ENCODE measurements at regions not wholly inside any gene's neighbourhood (a gene's known extent, or its start where the extent isn't known, plus 50 kb on each side); places are given as distances from the start of the nearest gene placed in this dataset.

DNA sequence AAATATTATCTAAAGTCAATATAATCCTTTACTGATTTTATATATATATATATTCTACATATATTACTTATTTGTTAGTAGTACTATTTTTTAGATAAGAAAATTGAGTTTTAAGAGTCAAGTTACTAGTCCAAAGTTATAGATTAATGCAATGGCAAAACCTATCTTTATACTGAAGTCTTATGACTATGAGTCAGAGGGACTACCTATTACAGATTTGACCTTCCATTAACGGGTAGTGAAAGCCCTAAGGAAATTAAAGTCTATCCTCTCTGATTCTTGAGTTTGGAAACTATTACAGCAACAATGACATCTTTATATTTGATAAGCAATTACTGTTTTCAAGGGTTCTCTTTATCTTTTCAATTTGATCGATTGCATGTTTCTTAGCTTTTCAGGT is 315.8 kb downstream of the CASP12 start:
- FAIRE-seq, result no peak

DNA sequence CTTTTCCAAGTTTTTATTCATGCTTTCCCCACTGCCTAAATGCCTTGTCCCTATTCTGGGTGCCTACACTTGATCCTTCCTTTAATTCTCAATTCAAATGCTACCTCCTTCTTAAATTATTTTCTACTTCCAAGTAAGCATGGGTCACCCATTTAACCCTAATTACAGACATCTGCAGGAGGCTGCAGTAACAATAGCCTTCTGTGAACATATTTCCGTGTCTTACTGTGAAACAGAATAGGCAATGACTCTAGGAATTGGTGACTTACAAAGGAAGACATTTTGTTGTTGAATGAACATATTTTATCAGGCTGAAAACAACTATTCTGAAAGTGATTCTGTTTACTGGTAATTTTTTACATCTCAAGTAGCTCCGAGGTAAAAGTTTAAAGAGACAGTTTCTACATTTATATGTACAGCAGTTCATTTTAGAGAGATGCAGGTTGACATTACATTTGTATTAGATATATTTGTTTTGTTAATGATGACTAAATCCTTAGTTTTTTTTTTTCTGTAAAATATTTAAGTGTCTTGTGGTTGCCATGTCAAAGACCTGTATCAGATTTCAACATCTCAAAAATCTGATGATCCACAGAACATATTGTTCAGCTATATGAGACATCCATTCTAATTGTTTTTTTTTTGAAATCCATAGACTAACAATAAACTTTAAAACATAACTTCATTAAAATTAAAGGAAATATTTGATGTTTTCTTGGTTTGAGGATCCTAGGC is 316.8 kb downstream of the CASP12 start:
- no peak for FAIRE-seq

DNA sequence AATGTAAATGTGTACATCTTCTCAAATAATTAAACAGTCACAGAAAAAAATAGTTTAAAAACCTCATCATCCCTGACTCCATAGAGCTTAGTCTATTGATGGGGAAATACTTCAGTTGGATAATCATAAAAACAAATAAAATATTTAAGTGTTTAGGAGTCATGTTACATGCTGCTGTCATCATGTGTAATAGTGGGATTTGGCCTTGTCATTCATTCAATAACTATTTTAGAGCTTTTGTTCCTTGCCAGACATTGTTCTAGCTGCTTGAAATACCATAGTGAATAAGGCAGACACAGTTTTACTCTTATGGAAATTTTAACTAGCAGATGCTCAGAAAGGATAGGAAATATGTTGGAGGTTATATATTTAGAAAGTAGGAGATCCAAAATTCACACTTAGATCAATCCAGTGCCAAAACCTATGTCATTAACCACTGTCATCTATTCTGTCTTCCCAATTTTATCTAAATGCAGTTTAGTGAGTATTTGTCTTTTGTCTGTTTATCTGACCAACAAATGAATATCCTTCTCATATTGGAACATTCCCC is 324.7 kb downstream of the CASP12 start:
- FAIRE-seq, result no peak

DNA sequence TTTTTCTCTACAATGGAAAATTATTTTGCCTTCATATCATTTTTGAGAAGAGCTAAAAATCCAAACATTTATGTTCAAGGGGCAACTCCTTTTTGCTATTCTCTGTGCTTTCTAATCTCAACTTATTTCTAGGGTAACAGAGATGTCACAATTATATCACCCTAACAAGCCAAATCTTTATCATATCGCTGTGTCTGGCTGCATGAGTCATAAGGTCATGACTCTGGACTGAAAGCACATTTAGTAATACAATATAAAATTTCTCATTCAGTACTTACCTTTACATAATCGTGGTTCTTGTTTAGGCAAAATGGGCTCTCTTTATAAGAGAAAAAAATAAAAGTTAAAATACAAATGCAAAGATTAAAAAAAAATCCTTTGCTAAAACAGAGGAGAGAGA is 326.0 kb downstream of the CASP12 start:
- FAIRE-seq, result no peak

DNA sequence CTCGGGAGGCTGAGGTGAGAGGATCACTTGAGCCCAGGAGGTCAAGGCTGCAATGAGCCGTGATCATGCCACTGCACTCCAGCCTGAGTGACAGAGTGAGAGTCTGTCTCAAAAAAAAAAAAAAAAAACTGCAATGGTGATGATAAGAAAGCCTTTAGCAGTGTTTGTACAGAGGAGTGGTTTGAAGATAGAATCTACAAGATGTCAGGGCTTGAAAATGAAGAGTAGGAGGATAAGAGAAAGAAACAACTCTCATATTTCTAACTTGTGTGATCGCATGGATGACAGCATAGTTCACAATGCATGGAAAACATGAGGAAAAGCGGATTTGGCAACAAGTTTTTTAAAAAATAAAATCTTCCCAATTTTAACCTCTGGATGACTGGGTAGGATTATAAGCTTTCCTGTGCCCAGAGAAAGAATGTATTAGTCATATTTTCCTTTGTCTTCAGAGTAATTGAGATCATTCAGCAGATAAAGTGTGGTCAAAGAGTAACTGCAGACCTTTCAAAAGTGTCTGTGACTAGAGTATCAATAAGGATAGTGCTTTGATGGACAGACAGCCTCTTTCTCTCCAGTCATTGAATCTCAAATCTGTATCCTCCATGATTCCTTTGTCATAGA is 328.1 kb downstream of the CASP12 start:
- no peak for FAIRE-seq

DNA sequence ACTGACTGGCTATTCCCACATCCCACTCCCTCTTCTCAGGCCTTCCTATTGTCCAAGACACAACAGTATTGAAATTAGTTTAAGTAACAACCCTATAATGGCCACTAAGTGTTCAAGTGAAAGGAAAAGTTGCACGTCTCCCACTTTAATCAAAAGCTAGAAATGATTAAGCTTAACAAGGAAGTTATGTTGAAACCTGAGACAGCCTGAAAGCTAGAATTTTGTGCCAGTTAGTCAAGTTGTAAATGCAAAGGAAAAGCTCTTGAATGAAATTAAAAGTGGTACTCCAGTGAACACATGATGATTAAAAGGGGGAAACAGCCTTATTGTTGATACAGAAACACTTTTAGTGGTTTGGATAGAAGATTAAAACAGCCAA is 332.7 kb downstream of the CASP12 start:
- FAIRE-seq, result no peak

- FAIRE-seq, result no peak
Measured at GRCh38 chr11:104564921-104565582, 333.2 kb downstream of the CASP12 start.

DNA sequence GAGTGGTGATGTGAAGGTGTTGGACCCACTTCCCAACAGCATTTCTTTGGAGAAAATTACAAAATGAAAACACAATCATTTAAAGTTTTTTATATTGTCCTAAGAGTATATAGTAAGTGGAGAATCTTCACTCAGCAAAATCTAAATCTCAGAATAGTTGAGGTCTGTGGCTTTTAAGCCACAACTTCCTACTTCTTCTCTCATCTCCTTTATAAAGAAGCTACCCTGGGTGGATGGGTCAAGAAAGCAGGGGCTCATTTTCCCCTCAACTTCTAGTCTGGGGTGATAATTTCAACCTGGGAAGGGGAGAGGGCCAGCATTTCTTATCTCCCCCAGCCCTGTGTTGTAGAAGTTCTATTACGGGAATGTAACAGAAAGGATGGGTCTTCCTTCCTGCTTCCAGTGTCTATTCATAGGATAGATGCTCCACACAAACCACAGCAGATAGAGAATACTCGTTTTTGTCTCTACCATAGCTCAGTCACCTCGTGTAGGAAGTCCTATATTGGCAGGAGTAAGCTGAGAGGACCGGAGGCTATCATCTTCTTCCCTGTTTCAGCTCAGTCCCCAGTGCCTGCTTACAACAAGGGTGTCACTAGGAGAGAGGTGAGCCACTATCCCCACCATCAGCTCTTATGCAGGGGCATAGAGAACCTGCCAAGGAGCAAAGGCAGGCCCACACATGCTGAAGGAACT is 341.5 kb downstream of the CASP12 start:
- FAIRE-seq, result no peak

- no peak for FAIRE-seq
Measured at GRCh38 chr11:104549019-104549418, 349.2 kb downstream of the CASP12 start.

GRCh38 chr11:104547996-104548661 is 350.1 kb downstream of the CASP12 start:
- FAIRE-seq, result no peak

- FAIRE-seq, result no peak
Measured at GRCh38 chr11:104546501-104546900, 351.8 kb downstream of the CASP12 start.

DNA sequence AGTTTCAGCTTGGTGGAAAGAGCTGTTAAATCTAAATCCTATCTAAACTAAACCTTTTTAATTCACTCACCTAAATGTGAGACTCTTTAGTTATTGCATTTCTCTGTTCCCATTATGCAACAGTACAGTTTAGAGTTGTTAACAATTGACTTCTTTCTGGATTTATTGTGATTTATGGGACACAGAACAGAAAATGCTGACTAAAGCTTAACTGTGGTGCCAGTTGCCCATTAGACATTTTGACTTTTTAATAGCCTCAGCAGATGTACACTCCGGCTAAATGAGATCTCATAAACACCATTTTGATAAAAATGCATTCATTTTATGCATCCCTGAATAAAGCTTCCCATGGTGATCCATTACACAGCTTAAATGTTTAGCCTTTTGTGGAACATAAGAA is 356.6 kb downstream of the CASP12 start:
- no peak for FAIRE-seq

DNA sequence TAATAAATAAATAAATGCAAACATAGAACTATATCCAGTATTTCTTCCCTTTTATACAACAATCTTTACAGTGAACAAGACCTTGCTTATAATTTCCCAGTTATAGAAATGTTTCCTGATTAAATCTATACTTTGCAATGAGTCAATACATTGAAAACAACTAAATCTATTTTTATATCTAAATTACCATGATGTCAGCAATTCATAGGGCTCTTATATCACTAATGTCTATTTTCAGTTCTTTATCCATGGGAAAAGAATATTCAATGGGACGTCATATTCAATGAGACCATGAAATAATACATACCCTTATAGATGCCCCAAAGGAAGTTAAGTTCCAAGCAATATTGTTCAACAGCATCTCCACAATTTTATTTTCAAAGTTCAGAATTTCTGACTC is 359.9 kb downstream of the CASP12 start:
- no peak for FAIRE-seq

DNA sequence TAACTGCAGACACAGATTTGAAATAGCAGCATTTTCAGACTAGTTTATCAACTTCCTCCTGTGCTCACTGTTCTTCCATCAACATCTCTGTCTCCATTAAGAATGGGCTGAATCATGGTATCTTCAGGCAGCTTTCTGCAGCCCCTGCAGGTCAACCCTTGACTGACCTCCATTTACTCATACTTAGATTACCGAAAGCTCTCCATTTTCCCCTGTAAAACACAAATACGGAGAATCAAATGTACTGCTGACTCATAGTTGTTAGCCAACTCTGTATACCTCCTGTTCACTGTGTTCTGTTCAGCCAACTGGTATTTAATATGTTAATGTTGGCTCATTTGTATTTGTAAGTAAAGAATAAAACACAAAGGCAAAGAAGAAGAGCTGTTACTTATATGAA is 364.0 kb downstream of the CASP12 start:
- FAIRE-seq, result no peak

DNA sequence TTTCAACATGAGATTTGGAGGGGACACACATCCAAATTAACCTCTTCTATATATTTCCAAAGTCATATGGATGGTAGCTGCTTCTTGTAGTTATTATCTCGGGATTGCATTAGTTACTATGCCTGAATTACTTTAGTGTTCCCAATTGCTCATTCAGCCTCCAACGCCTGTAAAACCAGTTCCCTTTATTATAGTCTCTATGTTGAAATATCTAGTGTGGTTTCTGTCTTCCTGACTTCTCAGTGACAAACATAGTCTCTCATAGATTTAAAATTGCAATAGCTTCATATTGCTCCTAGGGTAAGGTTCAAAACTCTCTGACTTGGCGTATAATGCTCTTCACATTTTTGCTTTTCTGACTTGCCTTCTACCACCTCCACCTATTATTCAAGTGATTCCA is 366.4 kb downstream of the CASP12 start:
- no peak for FAIRE-seq

DNA sequence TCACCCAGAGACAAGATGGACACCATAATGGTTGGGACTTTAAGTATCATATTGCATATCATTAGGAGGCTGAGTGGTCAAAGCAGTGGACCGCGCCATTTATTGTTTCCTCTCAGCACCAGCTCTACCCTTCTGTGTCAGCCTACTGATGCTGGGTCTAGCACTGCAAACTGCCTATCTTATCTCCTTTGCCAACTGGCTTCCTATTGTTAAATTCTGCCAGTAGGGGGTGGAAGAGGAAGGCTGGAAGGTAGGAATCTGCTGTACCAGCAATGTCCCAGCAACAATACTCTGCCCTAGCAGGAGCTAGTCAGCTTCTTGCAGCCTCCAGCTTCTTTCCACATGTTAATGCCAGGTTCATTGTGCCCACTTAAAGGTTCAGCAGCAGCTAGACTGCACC is 367.1 kb upstream of the PDGFD start:
- FAIRE-seq, result no peak

DNA sequence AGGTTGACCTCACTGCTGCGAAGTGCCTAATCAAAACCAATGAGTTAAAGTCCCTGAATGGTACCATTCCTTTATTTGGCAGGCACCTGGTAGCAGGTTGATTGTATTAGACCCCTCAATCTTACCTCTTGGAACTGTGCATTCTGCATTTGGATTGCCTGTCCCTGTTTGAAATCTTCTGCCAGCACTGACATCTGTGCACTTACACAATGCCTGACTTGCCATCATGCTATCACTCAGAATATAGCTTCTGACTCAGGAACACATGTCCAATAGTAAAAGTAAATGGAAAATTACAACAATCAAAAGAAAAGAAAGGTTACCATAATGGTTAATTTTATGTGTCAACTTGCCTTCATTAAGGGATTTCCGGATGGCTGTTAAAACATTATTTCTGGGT is 366.0 kb upstream of the PDGFD start:
- FAIRE-seq, result no peak

DNA sequence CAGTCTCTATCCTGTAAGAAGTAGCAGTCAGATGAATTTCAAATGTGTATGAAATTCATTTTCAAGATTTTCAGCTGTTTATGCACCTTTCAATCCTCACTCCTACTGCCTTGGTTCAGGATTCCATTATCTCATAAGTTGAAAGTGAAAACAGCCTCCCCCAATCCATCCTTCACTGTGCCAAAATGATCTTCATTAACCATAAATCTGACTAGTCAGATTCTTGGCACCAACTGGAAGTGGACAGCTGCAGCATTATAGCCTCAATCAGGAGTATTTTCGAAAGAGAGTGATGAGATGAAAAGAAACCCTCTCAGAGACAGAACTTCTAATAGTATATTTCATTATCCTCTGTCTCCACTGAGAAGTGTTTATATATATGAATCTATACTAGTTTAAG is 365.3 kb upstream of the PDGFD start:
- no peak for FAIRE-seq

GRCh38 chr11:104526006-104526405 is 362.1 kb upstream of the PDGFD start:
- FAIRE-seq, result no peak

DNA sequence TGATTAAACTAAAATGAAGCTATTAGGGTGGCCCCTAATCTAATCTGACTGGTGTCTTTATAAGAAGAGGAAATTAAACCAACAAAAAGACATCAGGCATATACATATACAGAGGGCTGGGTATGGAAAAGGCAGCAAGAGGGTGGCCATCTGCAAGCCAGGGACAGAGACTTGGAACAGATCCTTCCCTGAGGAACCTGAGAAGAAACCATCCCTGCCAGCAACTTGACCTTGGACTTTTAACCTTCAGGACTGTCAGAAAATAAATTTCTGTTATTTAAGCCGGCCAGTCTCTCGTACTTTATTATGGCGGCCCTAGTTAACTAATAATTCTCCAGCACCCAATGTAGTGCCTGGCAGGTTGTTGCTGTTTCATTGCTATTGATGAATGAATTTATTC is 361.5 kb upstream of the PDGFD start:
- no peak for FAIRE-seq

DNA sequence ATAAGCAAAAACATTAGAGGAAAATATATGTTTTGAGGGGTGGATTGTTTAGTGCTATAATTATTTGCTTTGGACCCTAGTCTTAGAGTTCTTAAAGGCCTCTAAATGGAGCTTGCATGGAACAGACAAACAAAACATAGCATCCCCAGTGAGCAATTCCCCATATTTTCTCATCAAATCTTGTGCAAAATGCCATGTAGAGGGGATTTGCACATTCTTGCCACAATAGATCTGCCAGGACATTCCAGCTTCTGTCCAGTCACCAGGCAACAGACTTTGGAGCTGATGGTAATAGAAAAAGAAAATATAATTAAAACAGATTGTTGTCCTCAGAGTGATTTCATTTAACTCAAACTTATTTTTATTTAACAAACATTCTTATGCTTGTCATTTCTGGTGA is 360.3 kb upstream of the PDGFD start:
- no peak for FAIRE-seq

DNA sequence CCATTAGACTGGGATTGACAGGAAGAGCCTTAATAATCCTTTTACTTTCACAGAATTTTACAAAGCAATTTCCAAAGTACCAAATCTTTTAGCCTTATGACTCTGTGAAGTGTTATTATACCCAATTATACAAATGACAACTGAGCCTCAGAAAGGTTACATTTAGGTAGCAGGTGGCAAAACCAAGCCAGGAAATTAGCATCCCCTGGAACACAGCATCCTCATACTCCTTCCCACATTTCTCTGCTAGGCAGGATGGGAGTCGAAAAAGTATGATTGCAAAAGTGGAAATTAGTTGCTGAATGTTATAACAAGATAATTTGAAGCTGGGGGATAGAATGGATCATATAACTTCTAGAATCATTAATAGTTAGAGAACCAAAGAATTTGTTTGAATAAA is 359.7 kb upstream of the PDGFD start:
- FAIRE-seq, result no peak

- FAIRE-seq, result no peak
Measured at GRCh38 chr11:104522650-104523049, 358.7 kb upstream of the PDGFD start.
